ENCODE measurements at regions not wholly inside any gene's neighbourhood (a gene's known extent, or its start where the extent isn't known, plus 50 kb on each side); places are given as distances from the start of the nearest gene placed in this dataset.
"Not testable (repeated sequence)": the region's sequence is repeated elsewhere in the genome, so short reads cannot be mapped to it uniquely, and the experiment has no call there.

GRCh38 chr15:44854696-44855095, 101.8 kb upstream of the TERB2 start:
- TF ChIP-seq CTCF, POLR2A, POLR2AphosphoS5 (IDR thresholded peaks at IDR 0.05): not testable (repeated sequence)

Measured in prostate gland (tissue), 2 donors.